HL-60 (cell line): ENCODE measurements at regions not wholly inside any gene's neighbourhood (a gene's known extent, or its start where the extent isn't known, plus 50 kb on each side); places are given as distances from the start of the nearest gene placed in this dataset.

Source experiments
- DNase-seq, 2 experiments: peaks; one replicate each; pipeline ENCODE4 v3.0.0-alpha.2; 2010 to 2020; ENCODE audit warnings: low read depth in 1 of 2, low spot score in 1 of 2
- H3K27ac ChIP-seq: fragments of 250-450 bp; sonication (Bioruptor Pico); replicated peaks from 2 replicates; pipeline ENCODE4 v1.5.1; 2020; ENCODE audit warnings: mild to moderate bottlenecking, moderate library complexity
- H3K27me3 ChIP-seq: fragments of 250-450 bp; sonication (Bioruptor Pico); 2 replicates; pipeline ENCODE4 v1.5.1; 2021; ENCODE audit warnings: mild to moderate bottlenecking, moderate library complexity; ENCODE audit not compliant: insufficient read depth, poor library complexity, severe bottlenecking
- H3K4me3 ChIP-seq: replicated peaks from 2 replicates; pipeline ENCODE4 v1.5.1; 2011; ENCODE audit warnings: mild to moderate bottlenecking, control low read depth, low read length; ENCODE audit not compliant: insufficient read depth
- GABPA ChIP-seq: IDR thresholded peaks from 2 replicates; pipeline ENCODE4 v1.6.1; 2012; ENCODE audit warnings: low read depth
- POLR2AphosphoS5 ChIP-seq: IDR thresholded peaks from 2 replicates; pipeline ENCODE4 v1.6.1; 2012; ENCODE audit warnings: low read depth
- SPI1 ChIP-seq: IDR thresholded peaks from 2 replicates; pipeline ENCODE4 v1.6.1; 2012; ENCODE audit warnings: low read depth, mild to moderate bottlenecking, borderline replicate concordance
- TF ChIP-seq, protein P1 (sequence below): IDR thresholded peaks from 2 replicates; pipeline ENCODE4 v1.6.1; 2012; ENCODE audit warnings: low read depth; ENCODE audit not compliant: insufficient replicate concordance
- TF ChIP-seq, protein P2 (sequence below): IDR thresholded peaks from one replicate; pipeline ENCODE4 v1.5.1; 2011; ENCODE audit warnings: low read length, control low read depth, inconsistent platforms; ENCODE audit not compliant: insufficient read depth

DNA sequence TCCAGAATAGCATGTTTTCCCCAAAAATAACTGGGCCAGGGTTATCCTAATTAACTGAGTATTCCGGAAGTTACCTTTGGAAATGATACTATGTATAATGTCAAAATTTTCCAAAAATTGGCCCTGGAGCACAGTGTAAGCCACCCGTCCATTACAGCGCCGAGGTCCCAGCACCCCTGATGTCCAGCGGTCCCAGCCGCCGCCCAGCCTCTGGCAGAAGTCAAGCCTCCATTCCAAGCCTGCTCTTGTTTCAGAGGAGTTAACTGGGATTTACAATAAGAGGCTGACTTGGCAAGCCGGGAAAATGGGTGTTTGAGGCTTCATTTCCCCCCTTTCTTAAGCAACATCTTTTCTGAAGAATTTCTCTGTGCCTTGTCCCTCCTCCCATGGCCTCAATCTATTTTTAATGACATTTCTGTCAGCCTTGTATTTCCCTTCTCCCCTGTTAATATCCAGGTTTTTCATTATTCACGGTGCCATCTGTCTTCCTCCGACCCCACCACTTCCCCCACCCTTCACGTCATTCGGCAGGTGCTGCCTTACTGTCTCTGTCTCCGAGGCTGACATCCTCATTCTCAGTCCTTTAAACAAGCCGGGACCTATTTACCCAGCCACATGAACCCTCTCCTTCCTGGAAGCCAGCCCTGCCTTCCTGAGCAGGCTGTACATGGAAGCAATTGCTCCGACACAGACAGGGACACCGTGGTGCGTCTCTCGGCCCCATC lies 490.9 kb downstream of the NPHP4 start:
- Histone ChIP-seq H3K4me3 (no peak overlapping the region), H3K27ac (no peak overlapping the region), H3K27me3 (peaks cover 2% of the 10 kb centered on the region)
- no peak for DNase-seq
- TF ChIP-seq POLR2AphosphoS5 (no peak), SPI1 (no peak), GABPA (no peak)
- TF ChIP-seq, protein P1, sequence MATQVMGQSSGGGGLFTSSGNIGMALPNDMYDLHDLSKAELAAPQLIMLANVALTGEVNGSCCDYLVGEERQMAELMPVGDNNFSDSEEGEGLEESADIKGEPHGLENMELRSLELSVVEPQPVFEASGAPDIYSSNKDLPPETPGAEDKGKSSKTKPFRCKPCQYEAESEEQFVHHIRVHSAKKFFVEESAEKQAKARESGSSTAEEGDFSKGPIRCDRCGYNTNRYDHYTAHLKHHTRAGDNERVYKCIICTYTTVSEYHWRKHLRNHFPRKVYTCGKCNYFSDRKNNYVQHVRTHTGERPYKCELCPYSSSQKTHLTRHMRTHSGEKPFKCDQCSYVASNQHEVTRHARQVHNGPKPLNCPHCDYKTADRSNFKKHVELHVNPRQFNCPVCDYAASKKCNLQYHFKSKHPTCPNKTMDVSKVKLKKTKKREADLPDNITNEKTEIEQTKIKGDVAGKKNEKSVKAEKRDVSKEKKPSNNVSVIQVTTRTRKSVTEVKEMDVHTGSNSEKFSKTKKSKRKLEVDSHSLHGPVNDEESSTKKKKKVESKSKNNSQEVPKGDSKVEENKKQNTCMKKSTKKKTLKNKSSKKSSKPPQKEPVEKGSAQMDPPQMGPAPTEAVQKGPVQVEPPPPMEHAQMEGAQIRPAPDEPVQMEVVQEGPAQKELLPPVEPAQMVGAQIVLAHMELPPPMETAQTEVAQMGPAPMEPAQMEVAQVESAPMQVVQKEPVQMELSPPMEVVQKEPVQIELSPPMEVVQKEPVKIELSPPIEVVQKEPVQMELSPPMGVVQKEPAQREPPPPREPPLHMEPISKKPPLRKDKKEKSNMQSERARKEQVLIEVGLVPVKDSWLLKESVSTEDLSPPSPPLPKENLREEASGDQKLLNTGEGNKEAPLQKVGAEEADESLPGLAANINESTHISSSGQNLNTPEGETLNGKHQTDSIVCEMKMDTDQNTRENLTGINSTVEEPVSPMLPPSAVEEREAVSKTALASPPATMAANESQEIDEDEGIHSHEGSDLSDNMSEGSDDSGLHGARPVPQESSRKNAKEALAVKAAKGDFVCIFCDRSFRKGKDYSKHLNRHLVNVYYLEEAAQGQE: no peak
- TF ChIP-seq, protein P2, sequence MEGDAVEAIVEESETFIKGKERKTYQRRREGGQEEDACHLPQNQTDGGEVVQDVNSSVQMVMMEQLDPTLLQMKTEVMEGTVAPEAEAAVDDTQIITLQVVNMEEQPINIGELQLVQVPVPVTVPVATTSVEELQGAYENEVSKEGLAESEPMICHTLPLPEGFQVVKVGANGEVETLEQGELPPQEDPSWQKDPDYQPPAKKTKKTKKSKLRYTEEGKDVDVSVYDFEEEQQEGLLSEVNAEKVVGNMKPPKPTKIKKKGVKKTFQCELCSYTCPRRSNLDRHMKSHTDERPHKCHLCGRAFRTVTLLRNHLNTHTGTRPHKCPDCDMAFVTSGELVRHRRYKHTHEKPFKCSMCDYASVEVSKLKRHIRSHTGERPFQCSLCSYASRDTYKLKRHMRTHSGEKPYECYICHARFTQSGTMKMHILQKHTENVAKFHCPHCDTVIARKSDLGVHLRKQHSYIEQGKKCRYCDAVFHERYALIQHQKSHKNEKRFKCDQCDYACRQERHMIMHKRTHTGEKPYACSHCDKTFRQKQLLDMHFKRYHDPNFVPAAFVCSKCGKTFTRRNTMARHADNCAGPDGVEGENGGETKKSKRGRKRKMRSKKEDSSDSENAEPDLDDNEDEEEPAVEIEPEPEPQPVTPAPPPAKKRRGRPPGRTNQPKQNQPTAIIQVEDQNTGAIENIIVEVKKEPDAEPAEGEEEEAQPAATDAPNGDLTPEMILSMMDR: no peak

DNA sequence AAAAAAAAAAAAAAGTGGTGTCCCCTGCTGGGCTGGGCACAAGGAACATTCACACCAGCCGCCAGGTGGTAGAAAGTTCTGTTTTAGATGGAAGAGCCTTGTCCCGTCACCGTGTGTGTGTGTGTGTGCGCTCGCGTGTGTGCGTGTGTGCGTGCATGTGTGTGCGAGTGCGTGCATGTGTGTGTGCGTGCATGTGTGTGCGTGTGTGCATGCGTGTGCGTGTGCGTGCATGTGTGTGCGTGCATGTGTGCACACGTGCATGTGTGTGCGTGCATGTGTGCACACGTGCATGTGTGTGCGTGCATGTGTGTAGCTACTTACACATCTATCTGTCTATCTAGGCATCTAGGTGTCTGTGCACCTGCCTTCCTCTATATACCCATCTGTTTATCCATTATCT lies 491.7 kb downstream of the NPHP4 start:
- Histone ChIP-seq H3K27ac (no peak overlapping the region), H3K27me3 (peaks cover 2% of the 10 kb centered on the region), H3K4me3 (no peak overlapping the region)
- no peak for DNase-seq
- TF ChIP-seq, protein P1: no peak
- TF ChIP-seq POLR2AphosphoS5 (no peak), GABPA (no peak), SPI1 (no peak)
- TF ChIP-seq, protein P2: no peak

DNA sequence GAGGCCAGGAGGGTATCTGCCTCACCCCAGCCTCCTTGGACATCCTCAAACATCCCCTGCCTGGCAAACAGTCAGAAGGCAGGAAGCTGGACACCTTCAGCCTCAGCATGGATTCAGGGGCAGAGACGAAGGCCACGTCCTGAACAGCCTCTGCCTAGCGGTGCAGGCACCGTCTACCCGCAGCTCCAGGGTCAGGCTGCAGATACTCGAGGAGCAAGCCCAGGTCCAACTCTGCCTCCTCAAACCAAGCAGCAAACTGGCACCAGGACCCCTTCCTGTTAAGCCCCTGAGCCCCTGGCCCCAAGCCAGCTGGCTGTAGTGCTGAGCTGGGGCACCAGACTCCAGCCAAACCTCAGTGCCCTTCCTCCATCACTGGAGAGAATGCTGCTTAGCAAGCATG lies 494.7 kb downstream of the NPHP4 start:
- no peak overlapping the region for H3K4me3 ChIP-seq
- TF ChIP-seq, protein P2: no peak
- no peak for TF ChIP-seq SPI1
- no peak for TF ChIP-seq POLR2AphosphoS5
- TF ChIP-seq, protein P1: no peak
- no peak for TF ChIP-seq GABPA
- no peak overlapping the region for H3K27ac ChIP-seq
- no peak for DNase-seq
- peaks cover 5% of the 10 kb centered on the region for H3K27me3 ChIP-seq
